ENCODE measurements at regions not wholly inside any gene's neighbourhood (a gene's known extent, or its start where the extent isn't known, plus 50 kb on each side); places are given as distances from the start of the nearest gene placed in this dataset.

- H2BK120ac ChIP-seq (replicated peaks; ENCODE audit: low read depth, low read length) = no peak overlapping the region
- H4K5ac ChIP-seq (ENCODE audit: insufficient read length, low read depth, low read length) = no peak overlapping the region
- no peak overlapping the region for H2AFZ ChIP-seq (ENCODE audit: low read length)
- no peak overlapping the region for H4K91ac ChIP-seq (replicated peaks; ENCODE audit: insufficient read length, low read length)
- H2BK5ac ChIP-seq (ENCODE audit: low read depth, low read length) = no peak overlapping the region
- no peak for DNase-seq (ENCODE audit: low read depth in 1 of 2, low spot score in 2 of 2)
- no peaks in the 10 kb centered on the region for H3K36me3 ChIP-seq (ENCODE audit: control insufficient read depth in 2 of 4, insufficient read depth in 4 of 4, low read length in 3 of 4)
- H3K4me2 ChIP-seq (ENCODE audit: insufficient read depth in 1 of 2, low read depth in 2 of 2, low read length in 2 of 2) = no peak overlapping the region
- no peak overlapping the region for H3K27ac ChIP-seq (ENCODE audit: low read depth, low read length)
- no peak overlapping the region for H2BK15ac ChIP-seq (ENCODE audit: low read length)
- no peak overlapping the region for H3K4ac ChIP-seq (replicated peaks; ENCODE audit: insufficient read length, low read depth, low read length)
- peaks cover 6 to 11% (median 6%) of the 10 kb centered on the region in 4 experiments for H3K4me1 ChIP-seq (replicated peaks in 1 of 4; ENCODE audit: control insufficient read depth in 3 of 4, insufficient read depth in 4 of 4, low read length in 3 of 4)
- no peak overlapping the region for H2BK12ac ChIP-seq (ENCODE audit: low read depth, low read length)
- H3K9ac ChIP-seq (replicated peaks in 1 of 4; ENCODE audit: extremely low read depth in 1 of 4, low read depth in 3 of 4, low read length in 3 of 4) = no peak overlapping the region
- 95% methylated on average over 1 of the region's 1 CpG; no CpG with 5 or more reads in 1 of the 2 experiments for WGBS, 2 experiments (ENCODE audit: extremely low coverage in 1 of 2, insufficient coverage in 1 of 2, insufficient read length in 1 of 2, insufficient replicate concordance in 2 of 2, low coverage in 1 of 2, low lambda C conversion rate in 2 of 2, missing lambda C conversion rate in 1 of 2)
- H3K18ac ChIP-seq (ENCODE audit: extremely low read depth, low read length) = no peak overlapping the region
- H2BK20ac ChIP-seq (ENCODE audit: low read length) = no peak overlapping the region
- H3K79me1 ChIP-seq (ENCODE audit: low read depth, low read length) = no peaks in the 10 kb centered on the region
- ChIA-PET POLR2A (ENCODE audit: partially characterized antibody) (no interaction called here), CTCF (ENCODE audit: partially characterized antibody) (interaction anchor here (1.2 kb wide), 1 partner anchor 134 kb away, joined by 3 read pairs; no protein-coding TSS in a partner anchor)
- no peak overlapping the region for H4K8ac ChIP-seq (ENCODE audit: extremely low read depth, insufficient read depth, low read length)
- H3K14ac ChIP-seq (ENCODE audit: insufficient read length) = no peak overlapping the region
- no peak for FAIRE-seq
- H3K79me2 ChIP-seq (ENCODE audit: control insufficient read depth in 1 of 2, insufficient read depth in 2 of 2, low read length in 2 of 2) = no peaks in the 10 kb centered on the region
- no peak overlapping the region for H3K56ac ChIP-seq (replicated peaks; ENCODE audit: insufficient read length, low read depth, low read length)
- no peaks in the 10 kb centered on the region for H3K27me3 ChIP-seq (replicated peaks in 1 of 4; ENCODE audit: control insufficient read depth in 3 of 4, extremely low read depth in 1 of 4, insufficient read depth in 3 of 4, low read length in 3 of 4)
- no peak overlapping the region for H3K23ac ChIP-seq (ENCODE audit: insufficient read length)
- H3K4me3 ChIP-seq (ENCODE audit: extremely low read depth in 1 of 4, insufficient read depth in 2 of 4, low read depth in 3 of 4, low read length in 4 of 4) = no peak overlapping the region
- H3K9me3 ChIP-seq (ENCODE audit: insufficient read depth in 2 of 2, low read depth in 1 of 2, low read length in 1 of 2) = no peaks in the 10 kb centered on the region
- H2AK5ac ChIP-seq (ENCODE audit: low read depth, low read length) = no peak overlapping the region
- H3K23me2 ChIP-seq (ENCODE audit: low read depth, low read length) = no peaks in the 10 kb centered on the region
- no peaks in the 10 kb centered on the region for H4K20me1 ChIP-seq (replicated peaks in 1 of 2; ENCODE audit: control insufficient read depth in 1 of 2, insufficient read depth in 2 of 2, low read length in 2 of 2)
- TF ChIP-seq PHF8 (conservative IDR thresholded peaks at IDR 0.05; ENCODE audit: low read depth, low read length) (no peak), BCL11A (IDR thresholded peaks at IDR 0.05; ENCODE audit: low read depth in 2 of 2, low read length in 2 of 2) (no peak), EGR1 (IDR thresholded peaks at IDR 0.05; ENCODE audit: borderline replicate concordance, low read depth, low read length) (no peak), HDAC6 (IDR thresholded peaks at IDR 0.05; ENCODE audit: low read depth, low read length) (no peak), NANOG (IDR thresholded peaks at IDR 0.05; ENCODE audit: insufficient read depth, low read depth, low read length, poor library complexity, severe bottlenecking) (no peak), SP1 (IDR thresholded peaks at IDR 0.05; ENCODE audit: low read depth, low read length) (no peak), BACH1 (IDR thresholded peaks at IDR 0.05; ENCODE audit: low read length) (no peak), SRF (IDR thresholded peaks at IDR 0.05; ENCODE audit: low read depth, low read length) (no peak), HDAC2 (IDR thresholded peaks at IDR 0.05; ENCODE audit: borderline replicate concordance in 1 of 2, low read depth in 2 of 2, low read length in 2 of 2) (no peak), POU5F1 (IDR thresholded peaks at IDR 0.05; ENCODE audit: low read depth, low read length) (no peak), EP300 (IDR thresholded peaks at IDR 0.05; ENCODE audit: borderline replicate concordance in 1 of 2, low read depth in 2 of 2, low read length in 2 of 2) (no peak), SIRT6 (IDR thresholded peaks at IDR 0.05; ENCODE audit: low read length) (no peak), POLR2AphosphoS5 (IDR thresholded peaks at IDR 0.05; ENCODE audit: low read depth, low read length) (no peak)
These were observed 118.9 kb downstream of the ACAA2 start for GRCh38 chr18:49694402-49694801.

Data from H1 (cell line).